SK-N-SH (cell line): ENCODE measurements at regions not wholly inside any gene's neighbourhood (a gene's known extent, or its start where the extent isn't known, plus 50 kb on each side); places are given as distances from the start of the nearest gene placed in this dataset.

ENCODE experiments used
- EZH2phosphoT487 ChIP-seq: fragments of 200-600 bp; sonication (generic); IDR thresholded peaks from 2 replicates; pipeline ENCODE4 v1.6.1; 2017; ENCODE audit warnings: low read depth, mixed run types, mild to moderate bottlenecking, antibody characterized with exemption, moderate library complexity, borderline replicate concordance
- GABPA ChIP-seq: IDR thresholded peaks from 2 replicates; pipeline ENCODE4 v1.4.0; 2012; ENCODE audit warnings: low read depth, mild to moderate bottlenecking
- JUND ChIP-seq: IDR thresholded peaks from 2 replicates; pipeline ENCODE4 v1.4.0; 2012
- POLR2AphosphoS5 ChIP-seq: IDR thresholded peaks from 2 replicates; pipeline ENCODE4 v1.6.1; 2012; ENCODE audit warnings: low read depth, low read length
- YY1 ChIP-seq: IDR thresholded peaks from 2 replicates; pipeline ENCODE4 v1.4.0; 2012; ENCODE audit warnings: low read depth, mild to moderate bottlenecking
- TF ChIP-seq, protein P1 (sequence below): IDR thresholded peaks from 2 replicates; pipeline ENCODE4; 2012

DNA sequence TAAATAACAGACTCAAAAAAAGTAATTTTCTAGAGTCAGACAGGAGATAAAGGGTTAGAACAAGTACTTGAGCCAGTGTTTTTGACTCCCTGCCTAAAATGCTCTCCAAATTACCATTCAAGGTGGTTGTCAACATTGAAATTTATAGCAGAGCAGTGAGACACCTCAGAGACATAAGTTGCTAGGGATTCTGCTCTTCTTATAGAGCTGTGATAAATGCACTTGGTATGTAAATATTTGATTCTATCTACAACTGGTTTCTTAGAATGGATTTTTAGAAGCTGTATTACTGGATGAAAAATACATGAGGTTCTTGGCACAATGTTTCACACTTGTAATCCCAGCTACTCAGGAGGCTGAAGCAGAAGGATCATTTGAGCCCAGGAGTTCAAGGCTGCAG is 83.9 kb upstream of the OSBPL8 start:
- TF ChIP-seq JUND: peak; percentile 52
- TF ChIP-seq YY1: no peak
- TF ChIP-seq EZH2phosphoT487: no peak
- TF ChIP-seq GABPA: no peak
- TF ChIP-seq POLR2AphosphoS5: no peak
- TF ChIP-seq, protein P1, sequence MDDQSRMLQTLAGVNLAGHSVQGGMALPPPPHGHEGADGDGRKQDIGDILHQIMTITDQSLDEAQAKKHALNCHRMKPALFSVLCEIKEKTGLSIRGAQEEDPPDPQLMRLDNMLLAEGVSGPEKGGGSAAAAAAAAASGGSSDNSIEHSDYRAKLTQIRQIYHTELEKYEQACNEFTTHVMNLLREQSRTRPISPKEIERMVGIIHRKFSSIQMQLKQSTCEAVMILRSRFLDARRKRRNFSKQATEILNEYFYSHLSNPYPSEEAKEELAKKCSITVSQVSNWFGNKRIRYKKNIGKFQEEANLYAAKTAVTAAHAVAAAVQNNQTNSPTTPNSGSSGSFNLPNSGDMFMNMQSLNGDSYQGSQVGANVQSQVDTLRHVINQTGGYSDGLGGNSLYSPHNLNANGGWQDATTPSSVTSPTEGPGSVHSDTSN: peak; percentile 70
